ENCODE measurements at regions not wholly inside any gene's neighbourhood (a gene's known extent, or its start where the extent isn't known, plus 50 kb on each side); places are given as distances from the start of the nearest gene placed in this dataset.

- TF ChIP-seq CTCF (IDR thresholded peaks at IDR 0.05) (no peak), POLR2A (IDR thresholded peaks at IDR 0.05) (no peak), POLR2AphosphoS5 (IDR thresholded peaks at IDR 0.05) (no peak), EP300 (IDR thresholded peaks at IDR 0.05) (no peak)
Measured at GRCh38 chr1:101314244-101314643, 77.4 kb downstream of the S1PR1 start.
